Islet precursor cell (in vitro differentiated cells): ENCODE measurements at regions not wholly inside any gene's neighbourhood (a gene's known extent, or its start where the extent isn't known, plus 50 kb on each side); places are given as distances from the start of the nearest gene placed in this dataset.

ENCODE experiments used
- DNase-seq: peaks from one replicate; pipeline ENCODE4 v3.0.0-alpha.2; 2018

GRCh38 chr14:84792722-84793410, 737.1 kb upstream of the FLRT2 start:
- DNase-seq: no peak

- no peak for DNase-seq
Measured at GRCh38 chr14:84797326-84797725, 732.6 kb upstream of the FLRT2 start.

GRCh38 chr14:84804468-84804867, 725.5 kb upstream of the FLRT2 start:
- DNase-seq: no peak

DNA sequence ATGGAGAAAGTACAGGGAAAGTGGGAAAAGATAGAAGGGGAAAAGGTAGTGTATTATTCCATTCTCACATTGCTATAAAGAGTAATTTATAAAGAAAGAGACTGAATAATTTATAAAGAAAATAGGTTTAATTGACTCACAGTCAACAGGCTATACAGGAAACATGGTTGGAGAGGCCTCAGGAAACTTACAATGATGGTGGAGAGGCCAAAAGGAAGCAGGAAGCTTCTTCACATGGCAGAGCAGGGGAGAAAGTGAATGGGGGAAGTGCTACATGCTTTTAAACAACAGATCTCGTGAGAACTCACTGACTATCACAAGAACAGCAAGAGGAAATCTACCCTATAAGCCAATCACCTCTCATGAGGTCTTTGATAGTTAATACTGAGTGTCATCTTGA, 725.0 kb upstream of the FLRT2 start:
- no peak for DNase-seq

GRCh38 chr14:84806181-84806580, 723.8 kb upstream of the FLRT2 start:
- DNase-seq: no peak

GRCh38 chr14:84806622-84807021, 723.3 kb upstream of the FLRT2 start:
- DNase-seq: no peak

- DNase-seq: no peak
Measured at GRCh38 chr14:84807673-84808072, 722.3 kb upstream of the FLRT2 start.

DNA sequence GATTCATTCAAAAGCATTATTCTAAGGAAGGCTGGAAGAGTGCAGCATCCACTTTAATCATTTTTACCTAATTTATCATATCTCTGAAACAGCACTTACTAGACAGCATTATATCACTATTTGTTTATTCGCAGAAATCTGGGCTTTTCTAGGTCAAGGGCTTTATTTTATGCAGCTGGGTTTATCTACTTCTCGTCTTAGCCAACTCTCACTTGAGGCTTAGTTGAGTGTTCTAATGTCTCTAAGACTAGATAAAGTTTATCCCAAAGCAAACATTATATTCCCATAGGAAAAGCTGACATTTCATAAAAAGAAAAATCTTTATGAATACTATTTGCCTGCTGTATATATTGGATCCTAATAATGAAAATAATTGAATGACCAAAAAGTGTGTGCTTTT, 720.8 kb upstream of the FLRT2 start:
- no peak for DNase-seq

GRCh38 chr14:84814391-84814790, 715.6 kb upstream of the FLRT2 start:
- DNase-seq: no peak

- no peak for DNase-seq
Measured at GRCh38 chr14:84819528-84819927, 710.4 kb upstream of the FLRT2 start.

GRCh38 chr14:84825481-84826251, 704.3 kb upstream of the FLRT2 start:
- peak; percentile 86 for DNase-seq

GRCh38 chr14:84826294-84826693, 703.6 kb upstream of the FLRT2 start:
- peak; percentile 63 for DNase-seq

- DNase-seq: no peak
Measured at GRCh38 chr14:84850595-84850994, 679.3 kb upstream of the FLRT2 start.

DNA sequence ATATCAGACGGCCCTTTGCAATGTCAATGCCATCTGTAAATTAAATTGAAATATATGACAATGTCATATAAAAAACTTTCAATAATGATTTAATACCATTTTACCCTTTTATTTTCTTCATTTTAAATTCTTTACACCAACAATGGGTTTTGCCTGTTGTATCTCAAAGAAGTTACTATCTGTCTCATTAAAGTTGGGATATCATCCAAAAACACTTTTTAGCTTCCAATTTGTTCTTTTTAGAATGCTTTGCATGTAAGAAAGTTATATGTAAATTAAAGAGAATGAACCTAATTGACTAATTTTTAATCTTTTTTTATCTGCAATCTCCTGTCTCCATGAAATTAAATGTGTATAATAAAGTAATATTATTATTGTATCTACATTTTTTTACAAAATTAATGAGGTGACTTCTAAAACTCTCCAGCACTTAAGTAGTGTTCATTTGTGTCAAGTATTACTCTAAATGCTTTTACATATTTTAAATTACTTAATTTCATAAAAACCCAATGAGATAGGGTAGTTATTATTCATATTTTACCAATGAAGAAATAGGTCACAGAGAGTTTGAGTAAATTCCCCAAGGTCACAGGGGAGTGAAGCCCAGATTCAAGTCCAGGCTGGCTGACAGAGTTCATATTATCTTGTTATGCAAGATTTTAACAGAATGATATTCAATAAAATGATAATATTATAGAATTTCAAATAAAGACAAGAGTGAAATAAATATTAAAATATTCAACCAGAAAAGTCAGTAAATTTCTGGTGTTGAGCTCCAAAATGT, 673.0 kb upstream of the FLRT2 start:
- DNase-seq: no peak

GRCh38 chr14:84857571-84857970, 672.4 kb upstream of the FLRT2 start:
- no peak for DNase-seq

GRCh38 chr14:84859116-84859515, 670.8 kb upstream of the FLRT2 start:
- DNase-seq: no peak

- no peak for DNase-seq
Measured at GRCh38 chr14:84864548-84865271, 665.2 kb upstream of the FLRT2 start.

GRCh38 chr14:84871734-84872133, 658.2 kb upstream of the FLRT2 start:
- DNase-seq: no peak

GRCh38 chr14:84874436-84874835, 655.5 kb upstream of the FLRT2 start:
- no peak for DNase-seq

GRCh38 chr14:84877061-84877460, 652.9 kb upstream of the FLRT2 start:
- no peak for DNase-seq

DNA sequence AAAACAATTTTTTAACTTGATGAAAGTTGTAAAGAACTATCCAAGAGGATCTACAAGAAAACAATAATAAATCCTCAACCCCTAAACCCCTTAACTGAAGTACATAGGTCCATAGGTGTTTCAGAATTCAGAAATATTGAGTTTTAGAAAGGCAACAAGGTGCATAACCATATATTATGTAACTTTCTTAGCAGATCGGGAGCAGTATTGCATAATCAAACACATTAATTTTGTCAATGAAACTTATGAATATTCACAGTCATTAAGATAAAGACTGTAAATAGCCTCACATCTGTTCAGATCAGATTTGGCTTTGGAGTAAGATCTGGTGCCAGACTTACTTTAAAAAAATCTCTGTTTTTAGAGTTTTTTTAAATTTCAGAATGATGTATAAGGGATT, 647.1 kb upstream of the FLRT2 start:
- DNase-seq: no peak

- DNase-seq: no peak
Measured at GRCh38 chr14:84885061-84885460, 644.9 kb upstream of the FLRT2 start.

DNA sequence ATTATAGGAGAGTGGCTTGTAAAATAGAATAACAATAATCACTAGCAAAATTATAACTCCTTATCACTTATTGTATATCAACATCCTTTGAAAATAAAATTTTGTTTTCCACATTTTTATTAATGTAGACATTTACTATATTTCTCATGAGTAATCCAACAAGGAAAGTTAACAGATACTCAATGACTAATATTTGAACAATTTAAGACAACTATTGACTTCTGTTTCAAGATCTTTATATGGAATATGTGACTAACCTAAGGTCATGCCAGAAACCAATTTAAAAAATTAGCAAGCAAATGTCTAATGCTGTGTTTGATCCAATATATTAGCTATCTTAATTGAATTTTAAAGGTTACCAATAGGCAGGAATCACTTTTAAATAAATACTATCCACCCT, 638.5 kb upstream of the FLRT2 start:
- DNase-seq: no peak
